ENCODE measurements at regions not wholly inside any gene's neighbourhood (a gene's known extent, or its start where the extent isn't known, plus 50 kb on each side); places are given as distances from the start of the nearest gene placed in this dataset.

- H3K4me1 ChIP-seq (ENCODE audit: low read depth): no peaks in the 10 kb centered on the region
- H3K36me3 ChIP-seq: no peaks in the 10 kb centered on the region
- no peaks in the 10 kb centered on the region for H3K9me3 ChIP-seq (ENCODE audit: low read depth)
- DNase-seq (ENCODE audit: low read depth in 1 of 2, low spot score in 1 of 2): peak in 1 of 2 donors; percentile 32
- TF ChIP-seq, protein P1, sequence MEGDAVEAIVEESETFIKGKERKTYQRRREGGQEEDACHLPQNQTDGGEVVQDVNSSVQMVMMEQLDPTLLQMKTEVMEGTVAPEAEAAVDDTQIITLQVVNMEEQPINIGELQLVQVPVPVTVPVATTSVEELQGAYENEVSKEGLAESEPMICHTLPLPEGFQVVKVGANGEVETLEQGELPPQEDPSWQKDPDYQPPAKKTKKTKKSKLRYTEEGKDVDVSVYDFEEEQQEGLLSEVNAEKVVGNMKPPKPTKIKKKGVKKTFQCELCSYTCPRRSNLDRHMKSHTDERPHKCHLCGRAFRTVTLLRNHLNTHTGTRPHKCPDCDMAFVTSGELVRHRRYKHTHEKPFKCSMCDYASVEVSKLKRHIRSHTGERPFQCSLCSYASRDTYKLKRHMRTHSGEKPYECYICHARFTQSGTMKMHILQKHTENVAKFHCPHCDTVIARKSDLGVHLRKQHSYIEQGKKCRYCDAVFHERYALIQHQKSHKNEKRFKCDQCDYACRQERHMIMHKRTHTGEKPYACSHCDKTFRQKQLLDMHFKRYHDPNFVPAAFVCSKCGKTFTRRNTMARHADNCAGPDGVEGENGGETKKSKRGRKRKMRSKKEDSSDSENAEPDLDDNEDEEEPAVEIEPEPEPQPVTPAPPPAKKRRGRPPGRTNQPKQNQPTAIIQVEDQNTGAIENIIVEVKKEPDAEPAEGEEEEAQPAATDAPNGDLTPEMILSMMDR (IDR thresholded peaks at IDR 0.05; ENCODE audit: low read depth, low read length): no peak
- no peak overlapping the region for H3K27ac ChIP-seq
- H3K4me3 ChIP-seq: no peak overlapping the region
- H3K27me3 ChIP-seq: no peaks in the 10 kb centered on the region
These were observed 257.0 kb upstream of the PRR16 start for GRCh38 chr5:120207129-120207528.

- Histone ChIP-seq H3K36me3 (no peaks in the 10 kb centered on the region), H3K4me3 (no peak overlapping the region), H3K27ac (no peak overlapping the region), H3K9me3 (ENCODE audit: low read depth) (no peaks in the 10 kb centered on the region), H3K27me3 (no peaks in the 10 kb centered on the region), H3K4me1 (ENCODE audit: low read depth) (no peaks in the 10 kb centered on the region)
- TF ChIP-seq, protein P1 (IDR thresholded peaks at IDR 0.05; ENCODE audit: low read depth, low read length): no peak
- DNase-seq (ENCODE audit: low read depth in 1 of 2, low spot score in 1 of 2): no peak
These were observed 247.1 kb upstream of the PRR16 start for GRCh38 chr5:120217001-120217400.

- TF ChIP-seq, protein P1 (IDR thresholded peaks at IDR 0.05; ENCODE audit: low read depth, low read length): no peak
- DNase-seq (ENCODE audit: low read depth in 1 of 2, low spot score in 1 of 2): no peak
- H3K27ac ChIP-seq: no peak overlapping the region
These were observed 244.1 kb upstream of the PRR16 start for GRCh38 chr5:120219988-120220387.

DNA sequence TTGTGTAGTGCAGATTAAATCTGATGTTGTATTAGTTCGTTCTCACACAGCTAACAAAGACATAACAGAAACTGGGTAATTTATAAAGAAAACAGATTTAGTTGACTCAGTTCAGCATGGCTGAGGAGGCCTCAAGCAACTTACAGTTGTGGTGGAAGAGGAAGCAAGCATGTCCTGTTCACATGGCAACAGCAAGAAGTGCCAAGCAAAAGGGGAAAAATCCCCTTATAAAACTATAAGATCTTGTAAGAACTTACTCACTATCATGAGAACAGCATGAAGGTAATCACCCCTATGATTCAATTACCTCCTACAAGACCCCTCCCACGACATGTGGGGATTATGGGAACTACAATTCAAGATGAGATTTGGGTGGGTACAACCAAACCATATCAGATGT lies 238.6 kb upstream of the PRR16 start:
- no peaks in the 10 kb centered on the region for H3K9me3 ChIP-seq (ENCODE audit: low read depth)

More at GRCh38 chr5:120219988-120220387, 244.1 kb upstream of the PRR16 start:
- no peaks in the 10 kb centered on the region for H3K4me1 ChIP-seq (ENCODE audit: low read depth)
- H3K27me3 ChIP-seq: no peaks in the 10 kb centered on the region
- H3K4me3 ChIP-seq: no peak overlapping the region
- H3K9me3 ChIP-seq (ENCODE audit: low read depth): no peaks in the 10 kb centered on the region
- H3K36me3 ChIP-seq: no peaks in the 10 kb centered on the region

GRCh38 chr5:120228262-120229031 lies 235.7 kb upstream of the PRR16 start:
- no peak for DNase-seq (ENCODE audit: low read depth in 1 of 2, low spot score in 1 of 2)
- TF ChIP-seq, protein P1 (IDR thresholded peaks at IDR 0.05; ENCODE audit: low read depth, low read length): no peak

More for the DNA sequence above, 238.6 kb upstream of the PRR16 start:
- DNase-seq (ENCODE audit: low read depth in 1 of 2, low spot score in 1 of 2): no peak
- Histone ChIP-seq H3K27ac (no peak overlapping the region), H3K27me3 (no peaks in the 10 kb centered on the region), H3K4me3 (no peak overlapping the region), H3K4me1 (ENCODE audit: low read depth) (no peaks in the 10 kb centered on the region), H3K36me3 (no peaks in the 10 kb centered on the region)
- TF ChIP-seq, protein P1 (IDR thresholded peaks at IDR 0.05; ENCODE audit: low read depth, low read length): no peak

More at GRCh38 chr5:120228262-120229031, 235.7 kb upstream of the PRR16 start:
- no peaks in the 10 kb centered on the region for H3K36me3 ChIP-seq
- H3K9me3 ChIP-seq (ENCODE audit: low read depth): no peaks in the 10 kb centered on the region
- H3K27ac ChIP-seq: no peak overlapping the region
- no peak overlapping the region for H3K4me3 ChIP-seq
- H3K4me1 ChIP-seq (ENCODE audit: low read depth): no peaks in the 10 kb centered on the region
- H3K27me3 ChIP-seq: no peaks in the 10 kb centered on the region

Data from cardiac muscle cell (in vitro differentiated cells and primary cell).